Hypothalamus (tissue), 51 donors: ENCODE measurements at regions not wholly inside any gene's neighbourhood (a gene's known extent, or its start where the extent isn't known, plus 50 kb on each side); places are given as distances from the start of the nearest gene placed in this dataset.
A peak's percentile ranks its signal among the peaks of the same experiment; 100 is the strongest.

Experiments used
- DNase-seq, 51 donors: peaks; one replicate each; lab custom pipeline; 2025; lab: John Stamatoyannopoulos, UW

DNA sequence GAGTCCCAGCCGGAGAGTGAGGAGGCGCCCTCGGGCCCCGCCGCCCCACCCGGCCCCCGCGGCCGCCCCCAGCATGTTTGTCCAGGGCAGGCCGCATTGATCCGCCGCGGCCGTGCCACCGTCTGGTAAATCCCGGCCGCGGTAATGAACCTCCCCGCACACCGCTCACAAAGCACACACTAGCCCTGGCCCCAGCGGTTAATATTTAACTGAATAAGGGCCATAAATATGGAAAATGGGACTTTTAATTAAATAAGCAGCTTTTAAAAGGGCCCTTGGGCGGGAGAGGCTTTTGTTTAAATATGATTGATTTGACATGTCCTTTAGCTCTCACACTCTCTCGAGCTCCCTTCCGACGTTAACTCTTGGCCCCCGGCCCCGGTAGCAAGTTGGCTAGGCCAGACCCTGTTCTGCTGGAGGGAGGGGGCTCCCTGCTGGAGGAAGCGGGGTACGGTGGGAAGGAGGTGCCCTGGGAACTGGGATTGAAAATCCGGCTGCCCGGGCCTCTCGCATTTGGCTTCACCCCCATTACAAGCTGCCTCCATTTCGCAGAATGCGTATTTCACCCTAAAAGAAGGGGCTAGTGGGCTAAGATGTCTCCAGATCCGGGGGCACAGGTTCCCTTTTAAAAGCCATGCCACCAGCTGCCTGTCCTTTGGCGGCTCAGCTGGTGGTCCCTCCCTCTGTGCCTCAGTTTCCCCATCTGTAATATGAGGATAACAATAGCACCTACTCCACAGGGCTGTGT lies 199.8 kb downstream of the RBM19 start:
- no peak for DNase-seq

DNA sequence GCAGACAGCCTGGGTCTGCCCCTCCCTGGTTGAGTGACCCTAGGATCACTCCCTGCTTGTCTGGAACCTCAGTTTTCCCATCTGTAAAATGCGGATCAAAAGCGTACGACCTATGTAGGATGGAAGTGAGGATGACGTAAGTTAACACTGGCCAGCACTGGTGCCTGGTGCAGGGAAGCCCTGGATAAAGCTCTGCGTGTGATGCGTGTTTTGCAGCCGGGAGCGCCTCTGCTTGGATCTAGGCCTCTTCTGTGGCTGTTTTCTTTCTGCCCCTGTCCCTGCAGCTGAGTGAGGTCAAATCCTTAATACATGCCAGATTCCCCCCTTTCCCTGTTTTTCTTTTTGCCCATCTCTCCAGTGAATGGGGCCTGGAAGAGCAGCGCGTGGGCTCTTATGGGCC lies 201.5 kb downstream of the RBM19 start:
- DNase-seq, result no peak

DNA sequence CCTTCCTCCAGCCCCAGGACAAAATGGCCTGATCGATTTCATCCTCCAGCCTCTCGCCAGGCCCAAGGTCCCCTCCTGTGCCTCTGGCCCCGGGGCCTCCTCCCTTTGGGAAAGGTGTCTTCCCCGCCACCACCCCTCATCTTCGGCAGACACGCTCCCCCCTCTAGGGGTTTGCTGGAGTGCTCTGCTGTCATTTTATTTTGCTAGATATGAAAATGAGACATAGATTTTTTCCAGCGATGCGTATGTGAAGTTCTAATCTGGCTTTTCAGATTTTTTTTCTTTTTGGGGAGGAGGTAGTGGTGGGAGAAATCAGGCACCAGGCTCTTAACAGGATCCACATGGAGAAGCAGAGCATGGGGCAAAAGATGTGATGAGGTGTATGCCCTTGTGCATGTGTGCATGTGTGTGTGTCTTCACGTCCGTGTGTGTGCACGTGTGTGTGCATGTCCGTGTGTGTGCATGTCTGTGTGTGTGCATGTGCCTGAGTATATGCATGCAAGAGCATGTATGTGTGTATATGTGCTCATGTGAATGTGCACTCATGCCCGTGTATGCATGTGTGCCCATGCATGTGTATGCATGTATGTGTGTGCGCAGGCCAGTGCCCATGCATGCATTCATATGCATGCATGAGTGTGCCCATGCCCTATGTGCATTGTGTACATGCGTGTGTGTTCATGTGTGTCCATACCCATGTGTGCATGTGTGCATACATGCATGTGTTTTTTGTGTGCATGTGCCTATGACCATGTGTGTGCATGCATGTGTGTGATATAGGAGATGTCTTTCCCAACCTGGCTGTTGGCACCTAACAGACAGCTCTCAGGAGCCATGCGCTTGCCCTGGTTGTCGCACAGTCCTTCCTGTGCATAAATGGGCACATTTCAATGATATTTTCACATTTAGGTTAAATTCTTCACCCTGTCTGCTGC lies 203.0 kb downstream of the RBM19 start:
- peak in 1 of 51 donors; percentile 42 for DNase-seq

DNA sequence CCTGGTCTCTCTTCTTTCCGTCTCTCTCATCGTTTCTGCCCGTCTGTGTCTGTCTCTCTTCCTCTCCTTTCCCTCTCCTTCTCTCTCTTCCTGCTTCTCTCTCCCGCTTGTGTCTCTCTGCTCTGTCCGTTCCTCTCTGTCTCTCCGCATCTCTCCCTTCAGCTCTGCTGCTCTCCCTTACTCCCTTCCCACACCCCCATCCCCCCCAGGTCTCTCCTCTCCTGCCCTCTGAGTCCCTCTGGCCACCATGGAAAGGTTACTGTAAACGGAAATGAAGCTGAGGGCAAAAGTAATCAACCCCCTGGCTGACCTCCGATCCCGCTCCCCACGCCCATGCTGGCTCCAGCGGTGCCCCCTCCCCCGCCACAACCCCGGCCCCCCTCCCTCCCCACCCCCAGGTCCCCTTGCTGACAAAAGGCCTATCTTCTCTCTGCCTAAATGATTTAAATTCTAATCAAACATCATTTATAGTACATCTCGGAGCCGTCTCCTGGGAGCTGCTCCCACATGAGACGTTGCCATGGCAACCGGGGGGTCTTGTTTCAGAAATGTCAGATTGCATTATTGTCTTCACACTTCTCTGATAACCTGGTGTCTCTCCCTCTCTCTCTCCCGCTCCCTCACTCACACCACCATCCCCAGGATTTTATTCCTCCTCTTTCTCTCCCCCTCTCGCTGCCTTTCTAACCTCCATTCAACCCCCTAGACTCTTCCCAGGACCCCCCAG lies 203.8 kb downstream of the RBM19 start:
- DNase-seq, result peak in 8 of 51 donors; percentile 7 to 49 (median 22)

DNA sequence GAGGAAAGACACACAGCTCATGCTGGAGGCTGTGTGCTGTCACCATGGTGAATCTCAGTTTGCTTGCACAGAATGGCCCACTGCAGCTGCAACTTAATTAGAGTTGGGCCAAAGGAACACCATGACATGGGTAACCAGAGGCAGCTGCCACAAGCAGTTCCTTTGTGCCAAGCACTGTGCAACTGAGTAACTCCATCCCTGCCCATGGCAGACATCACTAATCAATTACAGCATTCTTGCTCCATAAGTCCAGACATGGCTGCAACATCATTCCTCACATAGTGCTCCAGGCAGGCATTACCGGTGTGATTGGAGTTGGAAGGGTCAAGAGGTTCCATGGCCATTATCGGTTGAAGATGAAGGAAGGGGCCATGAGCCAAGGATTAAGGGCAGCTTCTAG lies 207.0 kb downstream of the RBM19 start:
- no peak for DNase-seq

DNA sequence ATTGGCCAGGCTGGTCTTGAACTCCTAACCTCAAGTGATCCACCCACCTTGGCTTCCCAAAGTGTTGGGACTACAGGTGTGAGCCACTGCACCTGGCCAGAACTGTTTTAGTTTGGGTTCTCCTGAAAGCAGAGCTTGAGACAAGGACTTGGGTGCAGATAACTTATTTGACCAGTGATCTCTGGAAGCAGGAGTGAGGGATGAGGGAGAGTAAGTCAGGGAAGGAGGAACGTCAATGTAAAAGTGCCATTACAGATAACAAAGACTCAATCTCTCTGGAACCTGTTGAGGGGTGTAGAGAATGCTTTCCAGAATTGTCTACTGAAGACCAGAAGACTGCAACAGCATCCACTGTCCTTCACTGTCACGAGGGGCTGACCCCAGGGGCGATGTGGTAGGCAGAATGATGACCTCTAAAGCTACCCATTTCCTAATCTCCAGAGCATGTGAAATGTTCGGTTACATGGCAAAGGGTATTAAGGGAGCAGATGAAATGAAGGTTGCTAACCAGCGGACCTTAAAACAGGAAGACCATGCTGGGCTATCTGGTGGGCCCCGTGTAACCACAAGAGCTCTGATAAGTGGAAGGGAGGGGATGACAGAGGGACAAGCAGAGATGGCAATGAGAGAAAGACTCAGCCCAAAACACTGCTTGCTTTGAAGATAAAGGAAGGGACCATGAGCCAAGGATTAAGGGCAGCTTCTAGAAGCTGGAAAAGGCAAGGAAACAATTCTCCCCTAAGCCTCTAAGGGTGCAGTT lies 207.8 kb downstream of the RBM19 start:
- no peak for DNase-seq

DNA sequence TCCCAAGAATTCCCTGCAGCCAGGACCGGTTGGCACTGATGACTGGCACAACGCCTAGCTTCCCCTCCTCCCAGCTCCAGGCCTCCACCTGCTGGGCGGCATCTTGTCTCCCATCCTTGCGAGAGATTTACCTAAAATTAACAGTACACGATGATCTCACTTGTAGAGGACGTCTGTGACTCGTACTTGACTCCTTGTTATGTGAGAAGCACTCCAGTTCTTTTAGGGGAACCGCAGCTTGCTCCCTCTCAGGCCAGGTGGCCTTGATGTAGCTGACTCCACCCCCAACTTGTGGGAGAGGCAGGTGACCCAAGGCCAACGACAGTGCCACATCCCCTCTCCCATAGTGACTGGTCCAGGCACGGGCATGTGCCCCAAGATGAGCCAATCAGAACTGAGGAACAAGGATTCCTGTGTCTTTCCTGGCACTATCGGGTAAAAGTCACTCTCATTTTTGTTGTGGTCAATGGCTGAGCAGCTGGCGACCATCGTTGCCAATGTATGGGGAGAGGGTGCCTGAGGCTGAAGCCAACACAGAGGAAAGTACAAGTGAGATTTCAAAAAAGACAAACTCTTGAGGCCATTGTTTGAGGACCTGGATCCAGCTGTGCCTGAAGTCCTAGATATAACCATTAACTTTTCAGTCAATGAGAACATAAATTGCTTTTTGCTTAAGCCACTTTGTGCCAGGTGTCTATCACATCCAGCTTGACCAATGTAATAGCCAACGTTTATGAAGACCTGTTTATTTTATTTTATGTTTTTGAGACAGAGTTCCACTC lies 208.7 kb downstream of the RBM19 start:
- peak in 13 of 51 donors; percentile 2 to 41 (median 13) for DNase-seq

DNA sequence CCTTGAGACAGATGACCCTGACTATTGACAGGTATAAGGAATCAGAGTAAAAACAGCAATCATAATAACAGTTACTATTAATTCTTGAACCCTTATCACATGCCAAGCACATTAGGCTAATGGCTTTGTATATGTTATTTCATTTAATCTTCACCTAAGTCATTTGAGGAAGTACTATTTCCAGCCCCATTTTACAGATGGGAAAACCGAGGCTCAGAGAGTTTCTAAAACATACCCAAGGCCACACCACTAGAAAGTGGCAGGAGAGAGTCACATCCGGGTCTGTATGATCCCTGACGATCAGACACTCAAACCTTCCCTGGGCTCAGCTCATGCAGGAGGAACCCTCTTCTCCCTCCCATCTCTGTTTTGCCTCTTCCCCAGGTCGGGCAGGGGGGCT lies 209.5 kb downstream of the RBM19 start:
- DNase-seq, result no peak

DNA sequence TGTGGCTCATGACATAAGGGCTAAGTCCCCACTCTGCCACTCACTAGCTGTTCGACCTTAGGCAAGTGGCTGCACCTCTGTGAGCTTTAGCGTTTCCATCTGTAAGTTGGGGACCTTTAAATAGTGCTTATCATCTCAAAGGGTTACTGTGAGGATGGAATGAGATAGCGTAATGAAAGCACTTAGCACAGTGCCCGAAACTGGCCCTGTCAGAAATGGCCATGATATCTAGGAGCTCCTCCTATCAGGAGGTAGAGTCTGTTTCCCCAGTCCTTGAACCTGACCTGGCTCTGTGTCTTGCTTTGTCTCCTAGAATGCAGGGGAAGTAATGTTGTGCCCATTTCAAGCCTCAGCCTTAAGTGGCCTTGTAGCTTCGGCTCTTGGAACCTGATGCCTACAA lies 211.0 kb downstream of the RBM19 start:
- DNase-seq, result no peak

DNA sequence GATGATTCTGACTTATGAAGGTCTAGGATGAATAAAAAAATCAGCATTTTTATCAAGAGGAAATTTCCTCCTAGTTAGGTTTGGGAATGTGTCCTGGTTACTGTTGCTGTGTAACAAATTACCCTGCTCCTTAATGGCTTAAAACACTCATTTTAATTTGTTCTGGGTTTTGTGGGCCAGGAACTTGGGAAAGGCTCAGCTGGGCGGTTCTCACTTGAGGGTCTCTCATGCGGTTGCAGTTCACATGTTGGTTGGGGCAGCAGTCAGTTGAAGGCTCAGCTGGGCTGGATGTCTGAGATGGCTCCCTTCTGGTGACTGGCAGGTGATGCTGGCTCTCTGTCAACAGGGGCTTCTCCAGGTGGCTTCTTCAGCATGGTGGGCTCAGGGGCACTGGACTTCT lies 214.6 kb downstream of the RBM19 start:
- no peak for DNase-seq

DNA sequence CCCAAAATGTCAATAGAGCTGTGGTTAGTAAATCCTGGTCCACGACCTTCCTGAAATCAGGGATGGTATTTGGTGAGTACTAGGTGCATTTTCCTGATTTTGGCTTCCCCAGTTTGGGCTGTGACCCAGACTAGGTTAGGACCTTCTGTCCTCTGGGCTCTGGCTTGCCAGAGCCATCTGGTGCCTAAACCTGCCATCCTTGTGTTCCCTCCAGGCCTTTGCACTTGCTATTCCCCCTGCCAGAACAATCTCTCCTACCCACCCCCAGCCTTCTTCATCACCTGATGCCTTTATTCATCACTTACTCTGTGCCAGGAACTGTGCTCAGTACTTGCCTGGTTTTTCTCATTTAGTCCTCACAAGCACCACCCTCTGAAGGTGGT lies 216.7 kb downstream of the RBM19 start:
- no peak for DNase-seq

DNA sequence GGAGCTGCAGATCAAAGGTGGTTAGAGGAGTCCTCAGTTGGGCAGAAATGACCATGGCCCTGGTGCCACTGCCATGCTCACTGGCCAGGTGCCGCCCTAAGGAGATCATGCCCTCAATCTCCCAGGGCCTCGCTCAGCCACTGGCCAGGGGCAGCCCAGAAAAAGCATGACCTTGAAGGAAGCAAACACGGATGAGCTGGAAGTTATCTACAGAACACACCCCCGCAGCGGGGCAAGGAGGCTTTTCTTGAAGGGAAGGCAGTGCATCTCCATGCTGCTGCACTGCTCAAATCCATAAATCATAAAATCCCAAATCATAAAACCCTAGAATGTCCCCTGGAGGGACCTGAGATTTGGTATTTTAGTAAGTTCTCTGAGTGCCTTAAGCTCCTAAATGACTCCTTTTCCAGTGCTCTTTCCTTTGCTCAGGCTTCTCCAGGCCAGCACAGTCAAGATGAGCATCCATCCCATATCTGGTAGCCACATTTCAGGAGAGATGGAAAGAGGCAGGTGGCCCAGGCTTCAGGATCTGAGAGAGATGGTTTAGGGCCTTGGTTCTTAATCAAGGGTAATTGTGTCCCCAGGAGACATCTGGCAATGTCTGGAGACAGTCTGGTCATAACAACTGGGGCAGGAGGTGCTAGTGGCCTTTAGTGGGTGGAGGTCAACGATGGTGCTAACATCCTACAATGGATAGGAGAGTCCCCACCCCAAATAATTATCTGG lies 217.3 kb downstream of the RBM19 start:
- no peak for DNase-seq

DNA sequence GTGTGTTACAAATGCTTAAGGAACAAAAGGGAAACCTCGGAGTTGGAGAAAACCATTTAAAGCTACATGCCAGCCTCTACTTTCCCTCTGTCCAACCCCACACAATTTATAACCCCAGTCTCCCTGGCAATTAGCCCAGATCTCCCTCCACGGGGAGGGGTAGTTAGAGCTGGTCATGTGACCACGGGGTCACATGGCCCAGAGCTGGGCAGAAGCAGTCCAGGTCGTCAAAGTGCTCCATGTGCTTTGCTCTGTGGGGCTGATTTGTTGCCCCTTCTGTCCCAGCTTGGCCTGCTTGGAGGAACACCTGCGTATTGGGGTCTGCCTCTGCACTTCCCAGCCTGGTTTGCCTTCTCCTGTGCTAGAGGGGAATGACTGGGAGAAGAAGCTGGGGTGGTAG lies 219.1 kb downstream of the RBM19 start:
- no peak for DNase-seq

DNA sequence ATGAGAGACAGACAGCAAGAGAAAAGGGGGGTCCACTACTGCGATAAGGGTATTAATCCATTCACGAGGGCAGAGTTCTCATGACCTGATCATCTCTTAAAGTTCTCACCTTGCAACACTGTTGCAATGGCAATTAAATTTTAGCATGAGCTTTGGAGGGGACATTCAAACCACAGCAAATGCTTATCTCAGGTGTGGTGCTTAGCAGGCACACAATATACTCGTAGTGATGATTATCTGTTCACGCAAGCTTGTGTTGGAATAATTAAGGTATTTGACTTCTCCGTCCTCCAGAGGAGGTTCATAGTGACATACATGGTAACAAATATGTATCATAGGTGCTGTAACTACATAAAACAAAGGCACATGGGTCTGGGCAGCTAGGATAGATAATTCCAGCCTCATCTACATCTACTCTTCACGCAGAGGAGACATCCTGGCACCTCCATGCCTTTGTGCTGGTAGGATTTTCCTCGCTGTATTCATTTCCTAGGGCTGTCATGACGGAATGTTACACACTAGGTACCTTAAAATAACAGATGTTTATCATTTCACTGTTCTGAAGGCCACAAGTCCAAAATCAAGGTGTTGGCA lies 221.2 kb downstream of the RBM19 start:
- DNase-seq, result no peak

DNA sequence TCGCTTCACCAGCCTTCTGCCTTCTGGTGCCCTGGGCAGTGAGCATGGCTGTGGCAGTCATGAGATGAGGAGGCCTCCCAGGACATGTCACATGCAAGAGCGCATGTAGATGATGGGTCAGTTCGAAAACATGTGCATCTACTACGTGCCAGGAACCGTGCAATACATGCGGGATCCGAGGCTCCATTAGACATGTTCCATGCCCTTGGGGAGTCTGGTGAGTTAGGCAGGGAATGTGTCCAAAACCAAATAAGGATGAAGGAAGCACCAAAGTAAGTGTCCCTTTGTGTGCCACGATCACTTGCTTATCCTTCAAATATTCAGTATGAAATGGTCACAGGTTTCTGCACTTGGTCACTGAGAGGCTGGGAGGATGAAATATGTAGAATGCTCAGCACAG lies 223.3 kb downstream of the RBM19 start:
- DNase-seq, result no peak

DNA sequence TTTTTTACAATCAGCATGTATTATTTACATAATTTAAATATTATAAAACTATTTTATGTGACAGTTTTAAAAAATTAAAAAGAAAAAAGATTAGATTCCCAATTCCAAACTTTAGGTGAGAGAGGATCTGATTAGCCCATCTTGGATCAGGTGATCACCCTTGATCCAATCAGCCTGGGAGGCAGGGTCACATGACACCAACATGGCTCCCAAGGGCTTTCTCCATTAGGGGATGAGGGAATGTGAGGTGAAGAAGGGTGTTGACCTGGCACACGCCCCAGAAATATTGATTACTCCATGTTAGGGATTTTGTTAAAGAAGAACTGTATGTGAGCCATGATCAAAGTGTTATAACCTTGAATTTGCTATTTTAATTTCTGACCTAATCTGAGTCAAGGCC lies 225.4 kb downstream of the RBM19 start:
- DNase-seq, result no peak

DNA sequence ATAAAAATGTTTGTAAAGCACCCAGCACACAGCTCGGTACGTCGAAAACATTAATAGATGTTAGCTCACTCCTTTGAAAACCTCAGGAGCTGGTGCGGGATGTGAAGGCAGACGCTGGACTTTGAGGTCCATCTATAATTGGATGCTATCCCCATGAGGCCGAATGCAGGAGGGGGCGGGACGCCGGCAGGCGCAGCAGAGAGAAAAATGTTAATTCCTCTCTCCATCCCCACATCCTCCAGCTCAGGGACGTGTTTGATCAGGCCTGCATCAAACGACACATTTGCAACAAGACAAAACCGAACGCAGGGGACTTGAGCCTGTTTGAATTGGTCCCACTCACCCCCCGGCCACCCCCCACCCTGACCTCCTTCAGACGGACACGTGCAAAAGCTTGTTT lies 231.0 kb downstream of the RBM19 start:
- DNase-seq, result no peak

DNA sequence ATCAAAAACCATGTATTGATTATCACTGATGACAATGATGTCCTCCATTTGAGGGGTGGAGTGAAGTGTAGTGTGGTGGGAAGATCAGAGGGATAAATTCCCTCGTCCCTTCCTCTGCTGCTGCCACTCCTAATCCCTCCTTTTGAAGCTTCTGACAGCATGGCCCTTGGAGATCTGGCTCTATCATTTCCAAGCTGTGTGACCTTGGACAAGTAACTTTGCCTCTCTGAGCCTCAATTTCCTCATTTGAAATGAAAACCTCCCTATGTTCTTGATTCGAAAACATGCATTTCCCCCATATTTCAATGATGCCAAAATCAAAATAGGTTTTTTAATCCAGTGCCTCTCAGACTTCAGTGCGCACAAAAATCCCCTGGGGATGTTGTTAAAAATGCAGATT lies 231.6 kb downstream of the RBM19 start:
- no peak for DNase-seq

DNA sequence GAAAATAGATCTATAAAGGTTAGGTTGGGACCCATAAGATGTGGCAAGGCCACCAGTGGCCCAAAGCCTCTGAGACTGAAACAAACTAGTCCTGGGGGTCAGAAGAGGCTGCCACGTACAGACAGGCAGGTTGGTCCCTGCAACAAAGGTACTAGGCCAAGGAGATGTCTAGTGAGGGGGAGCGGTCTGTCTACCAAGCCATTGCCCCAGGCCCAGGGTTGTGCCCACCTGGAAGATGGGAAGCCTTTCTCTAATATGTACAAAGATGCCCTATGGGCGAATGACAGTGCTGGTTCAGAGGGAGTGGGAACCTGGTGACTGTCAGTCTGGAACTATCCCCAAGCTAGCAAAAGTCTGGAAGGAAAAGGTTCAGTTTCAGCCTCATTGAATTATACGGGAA lies 233.2 kb downstream of the RBM19 start:
- DNase-seq, result no peak
